Cardiac muscle cell (in vitro differentiated cells and primary cell): ENCODE measurements at regions not wholly inside any gene's neighbourhood (a gene's known extent, or its start where the extent isn't known, plus 50 kb on each side); places are given as distances from the start of the nearest gene placed in this dataset.
"Not testable (repeated sequence)": the region's sequence is repeated elsewhere in the genome, so short reads cannot be mapped to it uniquely, and the experiment has no call there.

ENCODE experiments used
- DNase-seq, 2 donors: peaks; one replicate each; pipeline versions ENCODE4 v3.0.0 to v3.0.0-alpha.2; 2010 to 2017; ENCODE audit warnings: low read depth in 1 of 2, low spot score in 1 of 2
- H3K27ac ChIP-seq: fragments of 200-600 bp; sonication (generic); 2 replicates; pipeline ENCODE4 v1.5.1; 2016
- H3K27me3 ChIP-seq: fragments of 200-600 bp; sonication (generic); 2 replicates; pipeline ENCODE4 v1.6.0; 2016; ENCODE audit warnings: control low read depth
- H3K36me3 ChIP-seq: fragments of 200-600 bp; sonication (generic); 2 replicates; pipeline ENCODE4 v1.5.1; 2016; ENCODE audit warnings: control low read depth
- H3K4me1 ChIP-seq: fragments of 200-600 bp; sonication (generic); 2 replicates; pipeline ENCODE4 v1.8.1; 2017; ENCODE audit warnings: low read depth, mild to moderate bottlenecking, mixed run types
- H3K4me3 ChIP-seq: fragments of 200-600 bp; sonication (generic); 2 replicates; pipeline ENCODE4 v1.5.1; 2016; ENCODE audit warnings: mild to moderate bottlenecking
- H3K9me3 ChIP-seq: fragments of 200-600 bp; sonication (generic); 2 replicates; pipeline ENCODE4 v1.5.1; 2017; ENCODE audit warnings: low read depth, mild to moderate bottlenecking, control low read depth
- CTCF ChIP-seq: IDR thresholded peaks from 2 replicates; pipeline ENCODE4 v1.5.1; 2012; ENCODE audit warnings: low read depth, mild to moderate bottlenecking, low read length

- H3K27ac ChIP-seq = no peak overlapping the region
- H3K9me3 ChIP-seq = no peaks in the 10 kb centered on the region
- no peaks in the 10 kb centered on the region for H3K36me3 ChIP-seq
- TF ChIP-seq CTCF = no peak
- H3K4me1 ChIP-seq = no peaks in the 10 kb centered on the region
- no peaks in the 10 kb centered on the region for H3K27me3 ChIP-seq
- no peak overlapping the region for H3K4me3 ChIP-seq
- DNase-seq = no peak
These were observed 168.3 kb upstream of the STMND1 start for GRCh38 chr6:16933532-16933931.

- H3K36me3 ChIP-seq = no peaks in the 10 kb centered on the region
- no peaks in the 10 kb centered on the region for H3K27me3 ChIP-seq
- no peak overlapping the region for H3K27ac ChIP-seq
- H3K4me3 ChIP-seq = no peak overlapping the region
- no peaks in the 10 kb centered on the region for H3K4me1 ChIP-seq
- H3K9me3 ChIP-seq = no peaks in the 10 kb centered on the region
- TF ChIP-seq CTCF = no peak
- no peak for DNase-seq
These were observed 168.9 kb upstream of the STMND1 start for GRCh38 chr6:16932920-16933319.

GRCh38 chr6:16931079-16931478 lies 169.8 kb upstream of the ATXN1 start:
- not testable (repeated sequence) for H3K4me3 ChIP-seq, H3K27me3 ChIP-seq, H3K9me3 ChIP-seq, H3K4me1 ChIP-seq, H3K36me3 ChIP-seq, H3K27ac ChIP-seq, DNase-seq

- H3K9me3 ChIP-seq = no peaks in the 10 kb centered on the region
- no peaks in the 10 kb centered on the region for H3K27me3 ChIP-seq
- H3K36me3 ChIP-seq = no peaks in the 10 kb centered on the region
- no peak for DNase-seq
- H3K4me3 ChIP-seq = no peak overlapping the region
- H3K4me1 ChIP-seq = no peaks in the 10 kb centered on the region
- no peak for TF ChIP-seq CTCF
- no peak overlapping the region for H3K27ac ChIP-seq
These were observed 169.2 kb upstream of the ATXN1 start for GRCh38 chr6:16930432-16930831.

- no peaks in the 10 kb centered on the region for H3K9me3 ChIP-seq
- TF ChIP-seq CTCF = no peak
- H3K4me3 ChIP-seq = no peak overlapping the region
- H3K36me3 ChIP-seq = no peaks in the 10 kb centered on the region
- no peaks in the 10 kb centered on the region for H3K27me3 ChIP-seq
- no peaks in the 10 kb centered on the region for H3K4me1 ChIP-seq
- peak in 1 of 2 donors; percentile 84 for DNase-seq
- H3K27ac ChIP-seq = no peak overlapping the region
These were observed 168.5 kb upstream of the ATXN1 start for GRCh38 chr6:16929809-16930208.

GRCh38 chr6:16928387-16928786 lies 167.1 kb upstream of the ATXN1 start:
- no peaks in the 10 kb centered on the region for H3K27me3 ChIP-seq
- no peak for TF ChIP-seq CTCF
- H3K27ac ChIP-seq = no peak overlapping the region
- no peaks in the 10 kb centered on the region for H3K9me3 ChIP-seq
- no peak for DNase-seq
- no peak overlapping the region for H3K4me3 ChIP-seq
- H3K4me1 ChIP-seq = no peaks in the 10 kb centered on the region
- H3K36me3 ChIP-seq = no peaks in the 10 kb centered on the region
